ENCODE measurements at regions not wholly inside any gene's neighbourhood (a gene's known extent, or its start where the extent isn't known, plus 50 kb on each side); places are given as distances from the start of the nearest gene placed in this dataset.
"Not testable (repeated sequence)": the region's sequence is repeated elsewhere in the genome, so short reads cannot be mapped to it uniquely, and the experiment has no call there.

GRCh38 chr12:76666290-76666835 lies 97.6 kb upstream of the ZDHHC17 start:
- DNase-seq, result no peak

- no peak for DNase-seq
Observed at GRCh38 chr12:76669981-76670380, 93.9 kb upstream of the ZDHHC17 start.

- no peak for DNase-seq
Observed at GRCh38 chr12:76670776-76671175, 93.1 kb upstream of the ZDHHC17 start.

- DNase-seq, result no peak
Observed at GRCh38 chr12:76674669-76675315, 89.1 kb upstream of the ZDHHC17 start.

- DNase-seq, result not testable (repeated sequence)
Observed at GRCh38 chr12:76676261-76676660, 87.7 kb upstream of the ZDHHC17 start.

GRCh38 chr12:76678992-76679391 lies 84.9 kb upstream of the ZDHHC17 start:
- no peak for DNase-seq

GRCh38 chr12:76679778-76680177 lies 84.1 kb upstream of the ZDHHC17 start:
- DNase-seq, result no peak

- no peak for DNase-seq
Observed at GRCh38 chr12:76680940-76681339, 83.0 kb upstream of the ZDHHC17 start.

DNA sequence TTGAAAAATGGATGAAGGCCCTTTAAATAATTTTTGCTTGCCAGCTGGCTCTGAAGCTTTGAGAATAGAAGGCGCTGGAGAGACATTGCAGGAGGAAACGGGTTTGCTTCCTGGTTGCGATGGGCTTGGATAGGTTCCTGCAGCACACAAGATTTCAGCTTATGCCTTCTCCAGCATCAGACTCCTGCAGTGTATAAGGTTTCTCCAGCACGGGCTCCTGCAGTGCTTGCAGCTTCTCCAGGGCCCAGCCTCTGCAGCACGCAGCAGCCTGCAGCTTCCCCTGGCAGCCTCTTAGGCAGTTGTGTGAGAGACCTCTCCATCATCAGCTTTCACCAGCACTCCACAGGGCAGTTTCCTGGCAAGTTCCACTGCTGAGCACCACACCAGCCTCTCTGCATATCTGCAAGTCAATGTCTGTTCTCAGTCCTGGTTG lies 78.7 kb upstream of the ZDHHC17 start:
- DNase-seq, result no peak

DNA sequence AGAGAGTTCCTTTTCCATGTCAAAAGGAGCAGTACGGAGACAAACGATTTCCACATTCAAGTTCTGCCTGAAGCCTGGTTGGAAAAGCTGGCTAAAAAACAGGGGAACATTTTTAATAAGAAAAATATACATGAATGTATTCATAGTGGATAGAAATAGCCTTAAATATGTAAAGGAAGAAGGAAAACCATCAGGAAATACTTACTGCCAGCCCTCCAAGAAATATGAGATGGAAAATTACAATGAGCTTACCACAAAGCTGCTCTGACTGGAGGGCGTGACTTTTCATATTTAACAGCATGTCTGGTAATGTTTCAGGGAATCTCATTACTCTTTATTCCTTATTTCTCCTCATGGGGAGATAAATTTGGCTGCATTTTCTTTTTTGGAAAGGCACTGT lies 75.9 kb upstream of the ZDHHC17 start:
- DNase-seq, result no peak

GRCh38 chr12:76688631-76689030 lies 75.3 kb upstream of the ZDHHC17 start:
- DNase-seq, result no peak

DNA sequence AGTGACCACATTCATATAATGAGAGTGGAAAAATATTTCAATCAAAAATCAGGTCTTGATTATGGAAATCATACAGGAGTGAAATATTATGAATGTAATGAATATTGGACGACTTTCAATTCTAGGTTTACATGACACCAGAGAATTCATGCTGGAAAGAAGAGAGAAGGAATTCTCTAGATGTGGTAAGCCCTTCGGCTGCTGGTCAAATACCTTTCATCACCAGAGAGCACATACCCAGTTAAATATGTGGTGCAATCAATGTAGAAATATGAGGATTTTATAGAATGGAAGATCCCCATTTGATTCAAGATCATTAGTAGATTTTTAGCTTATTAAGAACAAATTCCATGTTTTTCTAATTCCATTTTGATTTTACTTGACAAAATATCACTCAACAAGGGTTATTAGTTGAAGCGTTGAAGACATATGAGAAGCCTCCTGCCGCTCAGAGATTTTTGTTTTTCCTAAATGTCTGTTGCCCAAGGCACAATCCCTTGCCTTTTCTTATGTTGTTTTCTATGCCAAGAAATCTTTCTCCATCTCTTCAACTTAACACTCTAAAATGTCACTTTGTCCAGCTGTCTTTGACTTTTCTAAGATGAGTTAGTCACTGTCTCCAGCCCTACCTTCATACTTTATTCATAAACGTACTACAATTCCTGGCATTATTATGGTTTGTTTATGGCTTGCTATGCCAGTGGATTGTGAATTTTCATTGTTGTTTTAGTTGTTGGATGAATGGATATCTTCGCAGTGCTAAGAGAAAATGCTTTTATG lies 72.8 kb upstream of the ZDHHC17 start:
- DNase-seq, result no peak

- DNase-seq, result no peak
Observed at GRCh38 chr12:76692846-76693245, 71.1 kb upstream of the ZDHHC17 start.

DNA sequence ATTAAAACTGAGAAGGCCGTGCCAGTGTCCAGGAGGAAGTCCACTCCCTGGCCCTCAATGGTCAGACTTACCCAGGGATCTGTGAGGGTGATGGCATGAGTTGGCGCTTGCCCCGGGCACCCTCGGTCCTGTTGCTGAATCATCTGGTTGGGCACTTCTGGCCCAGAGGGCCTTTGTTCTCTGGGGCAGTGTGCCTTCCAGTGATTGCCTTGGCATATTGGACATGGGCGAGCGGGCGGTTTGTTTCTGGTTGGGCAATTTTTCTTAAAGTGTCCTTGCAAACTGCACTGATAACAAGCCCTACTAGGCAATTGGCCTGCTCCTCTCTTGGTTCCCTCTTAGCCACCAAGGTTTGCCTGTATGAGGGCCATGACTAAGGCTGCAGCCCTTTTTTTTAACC lies 69.5 kb upstream of the ZDHHC17 start:
- DNase-seq, result no peak

DNA sequence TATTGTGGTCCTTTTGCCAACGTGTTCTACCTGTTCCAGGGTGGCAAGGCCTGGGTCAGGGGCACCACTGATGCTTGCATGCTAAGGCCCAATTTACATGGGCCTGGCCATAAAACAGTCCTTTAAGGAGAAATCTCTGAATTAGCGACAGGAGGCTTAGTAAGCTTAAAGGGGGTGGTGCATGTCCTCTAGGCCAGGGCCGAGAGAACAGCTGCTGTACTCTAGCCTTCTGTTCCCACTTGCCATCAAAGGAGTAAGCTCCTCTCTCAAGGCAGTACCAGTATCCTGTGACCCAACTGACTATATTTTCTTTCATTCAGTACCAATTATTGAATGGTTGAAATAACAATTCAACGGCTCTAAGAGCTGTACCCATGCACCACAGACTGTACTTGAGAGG lies 67.7 kb upstream of the ZDHHC17 start:
- DNase-seq, result no peak

- DNase-seq, result no peak
Observed at GRCh38 chr12:76697849-76698248, 66.1 kb upstream of the ZDHHC17 start.

- DNase-seq, result no peak
Observed at GRCh38 chr12:76698316-76698715, 65.6 kb upstream of the ZDHHC17 start.

GRCh38 chr12:76698966-76699365 lies 64.9 kb upstream of the ZDHHC17 start:
- DNase-seq, result no peak

DNA sequence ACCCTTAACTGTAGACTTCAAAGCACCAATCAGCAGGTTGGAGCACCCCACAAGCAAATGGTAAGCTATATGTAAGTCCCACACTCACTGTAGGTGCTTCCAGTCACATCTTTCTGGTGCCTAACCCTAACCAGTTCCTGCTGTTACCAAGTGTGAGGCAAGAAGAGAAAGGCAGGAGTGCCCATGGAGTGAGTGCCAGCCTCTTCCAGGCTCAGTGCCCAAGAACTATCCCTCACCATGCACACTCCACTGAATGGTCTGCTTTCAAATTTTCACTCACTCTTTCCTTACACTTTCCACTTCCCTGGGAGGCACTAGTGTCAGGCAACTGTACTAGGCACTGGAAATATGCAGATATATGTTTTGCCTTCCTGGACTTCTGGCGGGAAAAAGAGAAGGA lies 62.2 kb upstream of the ZDHHC17 start:
- no peak for DNase-seq

- DNase-seq, result no peak
Observed at GRCh38 chr12:76702946-76703345, 61.0 kb upstream of the ZDHHC17 start.

DNA sequence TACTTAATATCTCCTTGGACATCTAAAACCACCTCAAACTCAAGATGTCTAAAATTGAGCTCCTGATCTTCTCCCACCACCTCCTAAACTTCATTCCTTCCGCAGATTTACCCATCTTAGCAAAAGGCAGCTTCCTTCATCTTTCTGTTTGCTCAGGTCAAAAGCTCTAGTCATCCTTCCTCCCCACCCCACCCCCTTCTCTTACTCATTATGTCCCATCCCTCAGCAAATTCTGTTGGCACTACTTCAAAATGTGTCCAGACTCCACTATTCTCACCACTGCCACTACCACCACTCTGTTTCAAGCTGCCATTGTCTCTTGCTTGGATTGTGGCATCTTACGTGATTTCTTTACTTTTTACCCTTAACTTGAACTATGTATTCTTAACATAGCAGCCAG lies 59.2 kb upstream of the ZDHHC17 start:
- DNase-seq, result no peak

DNA sequence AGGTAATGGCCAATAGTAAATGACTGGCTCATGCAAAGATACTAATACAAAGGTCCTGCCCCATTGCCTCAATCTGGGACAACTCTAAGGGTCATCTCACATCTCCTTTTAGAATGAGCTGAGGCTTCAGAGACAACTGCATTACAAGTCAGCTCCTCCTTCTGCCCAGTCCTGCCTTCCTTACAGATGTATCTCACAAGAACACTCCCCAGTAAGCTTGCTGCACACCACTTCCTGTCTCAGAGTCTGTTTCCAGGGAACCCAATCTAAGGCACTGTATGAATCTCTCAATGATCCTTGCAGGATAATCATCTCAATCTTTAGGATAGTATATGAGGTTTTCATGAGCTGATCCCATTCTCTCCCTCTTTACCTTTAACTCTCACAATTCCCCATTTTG lies 57.8 kb upstream of the ZDHHC17 start:
- no peak for DNase-seq

DNA sequence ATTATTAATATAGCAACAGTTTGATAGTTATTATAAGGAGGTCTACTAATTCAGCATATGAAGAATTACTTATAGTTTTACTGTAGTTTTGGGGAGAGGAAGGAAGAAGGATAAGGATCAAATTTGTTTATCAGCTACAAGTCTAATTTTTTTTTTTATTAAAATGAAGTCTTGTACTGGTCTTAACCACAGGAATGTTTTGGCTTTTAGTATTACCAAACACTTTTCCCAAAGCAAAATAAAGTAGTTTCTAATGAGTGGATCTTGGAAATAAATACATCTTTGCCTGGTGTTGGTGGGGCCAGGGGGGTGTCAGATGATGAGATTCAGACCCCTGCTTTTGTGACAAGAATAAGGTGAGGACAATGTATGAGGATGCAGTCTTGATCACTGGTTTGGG lies 57.2 kb upstream of the ZDHHC17 start:
- no peak for DNase-seq

DNA sequence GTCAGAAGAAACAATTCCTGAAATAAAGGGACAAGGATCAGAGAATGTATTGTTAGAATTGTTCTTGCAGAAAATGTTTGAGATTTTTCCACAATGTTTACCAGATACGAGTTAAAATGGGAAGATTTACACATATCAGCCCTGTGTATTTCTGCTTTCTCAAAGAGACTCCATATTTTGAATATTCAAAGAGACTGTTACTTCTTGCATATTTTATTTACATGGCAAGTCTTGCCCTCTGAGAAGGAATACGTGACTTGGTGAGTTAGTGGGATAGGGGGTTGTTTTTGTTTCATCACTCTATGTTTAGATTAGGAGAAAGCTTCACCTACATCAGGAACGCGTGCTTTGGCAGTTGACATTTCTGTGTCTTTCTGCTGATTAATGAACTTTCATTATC lies 56.1 kb upstream of the ZDHHC17 start:
- DNase-seq, result no peak

All from CD4-positive, alpha-beta T cell treated with Interleukin-21 for 1 hour (primary cell).